ENCODE measurements at regions not wholly inside any gene's neighbourhood (a gene's known extent, or its start where the extent isn't known, plus 50 kb on each side); places are given as distances from the start of the nearest gene placed in this dataset.
A peak's percentile ranks its signal among the peaks of the same experiment; 100 is the strongest.

DNA sequence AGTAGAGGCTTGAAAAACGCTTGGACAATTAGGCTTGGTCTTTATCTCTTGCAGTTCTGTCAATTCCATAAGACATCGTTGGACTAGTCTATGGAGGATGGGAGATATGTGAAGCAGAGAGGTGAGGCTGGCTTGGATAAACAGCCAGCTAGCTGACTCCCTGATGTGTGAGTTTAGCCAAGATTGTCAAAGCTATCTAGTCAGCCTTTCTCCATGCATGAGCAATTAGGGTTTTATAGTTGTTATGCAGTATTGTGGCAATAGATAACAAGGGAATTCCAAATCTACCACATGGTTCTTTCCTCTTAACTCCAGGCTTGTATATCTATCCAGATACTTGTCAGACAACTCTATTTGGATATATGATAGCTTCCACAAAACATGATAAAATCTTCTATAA, 153.6 kb upstream of the NRXN3 start:
- TF ChIP-seq, protein P1, sequence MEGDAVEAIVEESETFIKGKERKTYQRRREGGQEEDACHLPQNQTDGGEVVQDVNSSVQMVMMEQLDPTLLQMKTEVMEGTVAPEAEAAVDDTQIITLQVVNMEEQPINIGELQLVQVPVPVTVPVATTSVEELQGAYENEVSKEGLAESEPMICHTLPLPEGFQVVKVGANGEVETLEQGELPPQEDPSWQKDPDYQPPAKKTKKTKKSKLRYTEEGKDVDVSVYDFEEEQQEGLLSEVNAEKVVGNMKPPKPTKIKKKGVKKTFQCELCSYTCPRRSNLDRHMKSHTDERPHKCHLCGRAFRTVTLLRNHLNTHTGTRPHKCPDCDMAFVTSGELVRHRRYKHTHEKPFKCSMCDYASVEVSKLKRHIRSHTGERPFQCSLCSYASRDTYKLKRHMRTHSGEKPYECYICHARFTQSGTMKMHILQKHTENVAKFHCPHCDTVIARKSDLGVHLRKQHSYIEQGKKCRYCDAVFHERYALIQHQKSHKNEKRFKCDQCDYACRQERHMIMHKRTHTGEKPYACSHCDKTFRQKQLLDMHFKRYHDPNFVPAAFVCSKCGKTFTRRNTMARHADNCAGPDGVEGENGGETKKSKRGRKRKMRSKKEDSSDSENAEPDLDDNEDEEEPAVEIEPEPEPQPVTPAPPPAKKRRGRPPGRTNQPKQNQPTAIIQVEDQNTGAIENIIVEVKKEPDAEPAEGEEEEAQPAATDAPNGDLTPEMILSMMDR (IDR thresholded peaks at IDR 0.05): no peak
- Histone ChIP-seq H3K4me2 (ENCODE audit: low read length) (no peak overlapping the region), H3K27ac (no peak overlapping the region), H3K4me3 (ENCODE audit: low read depth, low read length) (no peak overlapping the region), H3K9me3 (ENCODE audit: control insufficient read depth, low read length) (no peaks in the 10 kb centered on the region), H2AFZ (no peak overlapping the region), H3K79me2 (no peaks in the 10 kb centered on the region), H3K4me1 (peaks cover 5% of the 10 kb centered on the region), H3K36me3 (ENCODE audit: control insufficient read depth, insufficient read depth, low read length) (no peaks in the 10 kb centered on the region), H3K27me3 (ENCODE audit: control insufficient read depth, insufficient read depth, low read length) (no peaks in the 10 kb centered on the region), H3K9ac (no peak overlapping the region)

DNA sequence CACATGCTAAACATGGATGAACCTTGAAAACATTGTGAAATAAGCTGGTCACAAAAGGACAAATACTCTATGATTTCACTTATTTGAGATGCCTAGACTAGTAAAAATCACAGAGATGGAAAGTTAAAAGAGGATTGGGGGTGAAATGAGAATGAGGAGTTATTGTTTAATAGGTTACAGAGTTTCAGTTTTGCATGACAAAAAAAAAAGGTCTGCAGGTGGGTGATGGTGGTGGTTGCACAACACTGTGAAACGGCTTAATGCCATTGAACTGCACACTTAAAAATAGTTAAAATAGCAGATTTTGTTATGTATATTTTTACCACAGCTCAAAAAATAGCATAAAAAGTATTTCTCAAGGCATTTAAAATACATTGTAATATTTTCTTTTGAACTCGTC, 151.9 kb upstream of the NRXN3 start:
- H3K27me3 ChIP-seq (ENCODE audit: control insufficient read depth, insufficient read depth, low read length): no peaks in the 10 kb centered on the region
- H2AFZ ChIP-seq: no peak overlapping the region
- no peaks in the 10 kb centered on the region for H3K9me3 ChIP-seq (ENCODE audit: control insufficient read depth, low read length)
- no peak overlapping the region for H3K4me3 ChIP-seq (ENCODE audit: low read depth, low read length)
- H3K9ac ChIP-seq: no peak overlapping the region
- no peaks in the 10 kb centered on the region for H3K36me3 ChIP-seq (ENCODE audit: control insufficient read depth, insufficient read depth, low read length)
- H3K4me1 ChIP-seq: peaks cover 5% of the 10 kb centered on the region
- H3K4me2 ChIP-seq (ENCODE audit: low read length): no peak overlapping the region
- TF ChIP-seq, protein P1 (IDR thresholded peaks at IDR 0.05): no peak
- H3K79me2 ChIP-seq: no peaks in the 10 kb centered on the region
- no peak overlapping the region for H3K27ac ChIP-seq

DNA sequence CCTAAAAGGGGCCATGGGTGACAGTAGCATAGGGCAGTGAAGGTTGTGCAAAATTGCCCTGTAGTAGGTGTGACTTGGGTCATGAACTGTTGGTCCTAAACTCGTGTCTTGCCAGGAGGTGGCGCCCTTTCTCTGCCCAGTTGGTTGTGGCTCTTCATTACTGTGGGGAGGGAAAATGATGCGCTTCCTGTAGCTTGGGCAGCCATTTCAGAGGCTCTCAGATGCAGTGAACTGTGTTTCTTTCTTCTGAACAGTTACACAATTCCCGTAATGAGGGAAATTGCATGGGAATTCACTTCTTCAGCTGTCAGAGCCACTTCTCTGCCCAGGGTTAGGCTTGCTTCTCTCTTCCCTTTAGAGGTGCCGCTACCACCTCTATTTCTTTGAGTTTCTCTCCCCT, 148.1 kb upstream of the NRXN3 start:
- Histone ChIP-seq H3K4me1 (no peaks in the 10 kb centered on the region), H3K27me3 (ENCODE audit: control insufficient read depth, insufficient read depth, low read length) (no peaks in the 10 kb centered on the region), H3K4me3 (ENCODE audit: low read depth, low read length) (no peak overlapping the region), H3K79me2 (no peaks in the 10 kb centered on the region), H2AFZ (no peak overlapping the region), H3K9me3 (ENCODE audit: control insufficient read depth, low read length) (no peaks in the 10 kb centered on the region), H3K4me2 (ENCODE audit: low read length) (no peak overlapping the region), H3K36me3 (ENCODE audit: control insufficient read depth, insufficient read depth, low read length) (no peaks in the 10 kb centered on the region), H3K27ac (no peak overlapping the region), H3K9ac (no peak overlapping the region)
- TF ChIP-seq, protein P1 (IDR thresholded peaks at IDR 0.05): peak; percentile 11

DNA sequence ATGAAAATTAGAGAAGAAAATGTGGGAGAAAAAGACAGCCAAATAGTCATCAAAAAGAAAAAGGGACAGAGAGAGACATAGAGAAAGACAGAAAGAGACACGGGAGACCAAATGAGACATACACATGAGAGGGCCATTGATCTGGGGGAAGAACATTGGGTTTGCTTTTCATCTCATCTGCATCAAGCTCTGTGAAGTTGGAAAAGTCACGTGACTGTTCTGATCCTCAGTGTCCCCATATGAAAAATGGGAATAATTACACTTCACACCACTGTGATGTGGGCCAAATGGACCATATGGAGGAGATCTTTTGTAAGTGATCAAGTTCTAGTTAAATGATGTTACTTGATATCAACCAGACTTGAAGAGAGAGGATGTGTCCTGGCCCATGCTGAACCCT, 147.1 kb upstream of the NRXN3 start:
- H3K36me3 ChIP-seq (ENCODE audit: control insufficient read depth, insufficient read depth, low read length): no peaks in the 10 kb centered on the region
- H3K79me2 ChIP-seq: no peaks in the 10 kb centered on the region
- TF ChIP-seq, protein P1 (IDR thresholded peaks at IDR 0.05): no peak
- no peak overlapping the region for H2AFZ ChIP-seq
- H3K9me3 ChIP-seq (ENCODE audit: control insufficient read depth, low read length): no peaks in the 10 kb centered on the region
- H3K27ac ChIP-seq: no peak overlapping the region
- no peak overlapping the region for H3K4me2 ChIP-seq (ENCODE audit: low read length)
- no peak overlapping the region for H3K4me3 ChIP-seq (ENCODE audit: low read depth, low read length)
- no peaks in the 10 kb centered on the region for H3K27me3 ChIP-seq (ENCODE audit: control insufficient read depth, insufficient read depth, low read length)
- H3K9ac ChIP-seq: no peak overlapping the region
- H3K4me1 ChIP-seq: no peaks in the 10 kb centered on the region

DNA sequence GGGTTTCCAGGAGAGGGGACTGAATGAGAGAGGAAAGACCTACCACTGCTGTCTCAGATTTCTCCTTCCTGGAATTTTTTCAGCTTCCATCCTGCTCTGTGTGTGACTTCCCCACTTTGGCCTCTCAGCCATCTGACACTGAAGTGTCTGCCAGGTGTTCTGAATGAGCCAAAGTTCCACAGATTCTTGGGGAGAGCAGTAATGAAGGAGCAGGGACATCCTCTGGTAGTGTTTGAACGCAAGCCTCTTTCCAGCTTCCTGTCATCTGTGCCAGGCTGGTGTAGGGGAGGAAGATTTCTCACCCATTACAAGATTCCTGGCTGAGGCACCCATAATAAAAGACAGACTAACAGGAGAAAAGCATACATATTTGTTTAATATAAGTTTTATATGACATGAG, 141.7 kb upstream of the NRXN3 start:
- Histone ChIP-seq H3K79me2 (no peaks in the 10 kb centered on the region), H3K36me3 (ENCODE audit: control insufficient read depth, insufficient read depth, low read length) (no peaks in the 10 kb centered on the region), H3K4me3 (ENCODE audit: low read depth, low read length) (no peak overlapping the region), H3K27me3 (ENCODE audit: control insufficient read depth, insufficient read depth, low read length) (no peaks in the 10 kb centered on the region), H3K4me2 (ENCODE audit: low read length) (no peak overlapping the region), H3K4me1 (no peaks in the 10 kb centered on the region), H3K27ac (no peak overlapping the region), H3K9ac (no peak overlapping the region), H3K9me3 (ENCODE audit: control insufficient read depth, low read length) (no peaks in the 10 kb centered on the region), H2AFZ (no peak overlapping the region)
- TF ChIP-seq, protein P1 (IDR thresholded peaks at IDR 0.05): no peak

Data from parathyroid adenoma (tissue), 2 donors.